HL-60 (cell line): ENCODE measurements at regions not wholly inside any gene's neighbourhood (a gene's known extent, or its start where the extent isn't known, plus 50 kb on each side); places are given as distances from the start of the nearest gene placed in this dataset.

Source experiments
- DNase-seq, 2 experiments: peaks; one replicate each; pipeline ENCODE4 v3.0.0-alpha.2; 2010 to 2020; ENCODE audit warnings: low read depth in 1 of 2, low spot score in 1 of 2
- H3K27ac ChIP-seq: fragments of 250-450 bp; sonication (Bioruptor Pico); replicated peaks from 2 replicates; pipeline ENCODE4 v1.5.1; 2020; ENCODE audit warnings: mild to moderate bottlenecking, moderate library complexity
- H3K27me3 ChIP-seq: fragments of 250-450 bp; sonication (Bioruptor Pico); 2 replicates; pipeline ENCODE4 v1.5.1; 2021; ENCODE audit warnings: mild to moderate bottlenecking, moderate library complexity; ENCODE audit not compliant: insufficient read depth, poor library complexity, severe bottlenecking
- H3K4me3 ChIP-seq: replicated peaks from 2 replicates; pipeline ENCODE4 v1.5.1; 2011; ENCODE audit warnings: mild to moderate bottlenecking, control low read depth, low read length; ENCODE audit not compliant: insufficient read depth
- CTCF ChIP-seq: IDR thresholded peaks from one replicate; pipeline ENCODE4 v1.5.1; 2011; ENCODE audit warnings: low read length, control low read depth, inconsistent platforms; ENCODE audit not compliant: insufficient read depth
- GABPA ChIP-seq: IDR thresholded peaks from 2 replicates; pipeline ENCODE4 v1.6.1; 2012; ENCODE audit warnings: low read depth
- POLR2AphosphoS5 ChIP-seq: IDR thresholded peaks from 2 replicates; pipeline ENCODE4 v1.6.1; 2012; ENCODE audit warnings: low read depth
- REST ChIP-seq: IDR thresholded peaks from 2 replicates; pipeline ENCODE4 v1.6.1; 2012; ENCODE audit warnings: low read depth; ENCODE audit not compliant: insufficient replicate concordance
- SPI1 ChIP-seq: IDR thresholded peaks from 2 replicates; pipeline ENCODE4 v1.6.1; 2012; ENCODE audit warnings: low read depth, mild to moderate bottlenecking, borderline replicate concordance

- Histone ChIP-seq H3K27me3 (no peaks in the 10 kb centered on the region), H3K4me3 (no peak overlapping the region), H3K27ac (no peak overlapping the region)
- no peak for DNase-seq
- TF ChIP-seq CTCF (no peak), GABPA (no peak), POLR2AphosphoS5 (no peak), REST (no peak), SPI1 (no peak)
These were observed 516.2 kb downstream of the ELAVL2 start for GRCh38 chr9:23309800-23310199.

DNA sequence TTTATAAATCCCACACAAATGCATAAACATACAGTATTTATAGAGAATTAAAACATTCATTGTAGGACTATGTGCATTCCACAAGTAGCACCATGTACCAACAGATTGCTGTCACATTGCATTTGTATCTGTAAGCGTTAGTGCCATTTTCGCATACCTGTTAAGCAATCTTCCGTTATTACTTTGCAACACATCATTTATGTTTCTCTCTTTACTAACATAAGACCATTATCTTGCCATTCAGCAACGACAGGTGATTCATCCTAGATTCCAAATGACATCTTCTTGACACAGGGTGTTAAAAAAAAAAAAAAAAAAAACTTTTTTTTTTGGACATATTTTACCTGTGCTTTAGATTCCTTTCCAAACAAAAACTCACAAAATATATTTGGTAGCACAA lies 511.8 kb downstream of the ELAVL2 start:
- Histone ChIP-seq H3K27ac (no peak overlapping the region), H3K27me3 (no peaks in the 10 kb centered on the region), H3K4me3 (no peak overlapping the region)
- no peak for DNase-seq
- TF ChIP-seq REST (no peak), CTCF (no peak), GABPA (no peak), SPI1 (no peak), POLR2AphosphoS5 (no peak)

DNA sequence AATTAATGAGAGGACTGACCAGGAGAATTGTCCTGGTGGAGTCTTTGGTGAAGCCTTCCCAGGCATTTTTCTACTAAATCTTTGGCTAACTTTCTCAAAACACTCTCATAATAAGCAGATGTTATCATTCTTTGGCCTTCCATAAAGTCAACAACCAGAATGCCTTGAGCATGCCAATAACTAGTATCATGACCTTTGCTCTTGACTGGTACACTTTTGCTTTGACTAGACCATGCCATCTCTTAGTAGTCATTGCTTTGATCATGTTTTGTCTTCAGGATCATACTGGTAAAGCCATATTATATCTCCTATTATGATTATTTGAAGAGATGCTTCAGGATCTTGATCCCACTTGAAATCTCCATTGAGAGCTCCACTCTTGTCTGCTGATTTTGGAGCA lies 506.9 kb downstream of the ELAVL2 start:
- Histone ChIP-seq H3K27ac (no peak overlapping the region), H3K4me3 (no peak overlapping the region), H3K27me3 (no peaks in the 10 kb centered on the region)
- TF ChIP-seq SPI1 (no peak), GABPA (no peak), CTCF (no peak), POLR2AphosphoS5 (no peak), REST (no peak)
- DNase-seq, result no peak
